Prostate gland (tissue), 2 donors: ENCODE measurements at regions not wholly inside any gene's neighbourhood (a gene's known extent, or its start where the extent isn't known, plus 50 kb on each side); places are given as distances from the start of the nearest gene placed in this dataset.

Experiments
- DNase-seq: peaks from one replicate; pipeline ENCODE4 v3.0.0-alpha.2; 2019; ENCODE audit warnings: low spot score
- H3K27ac ChIP-seq, 2 donors: fragments of 200-600 bp; sonication (generic); 2 replicates each; pipeline ENCODE4 v1.5.1; 2017 to 2019
- H3K27me3 ChIP-seq: fragments of 200-600 bp; sonication (generic); replicated peaks from 2 replicates; pipeline ENCODE4 v1.5.1; 2019; ENCODE audit not compliant: insufficient read depth
- H3K36me3 ChIP-seq, 2 donors: fragments of 200-600 bp; sonication (generic); 1 replicate in 1 of 2; 2 replicates in 1 of 2; pipeline versions ENCODE4 v1.5.1 to v1.8.1; 2017 to 2019
- H3K4me1 ChIP-seq: fragments of 200-600 bp; sonication (generic); replicated peaks from 2 replicates; pipeline ENCODE4 v1.5.1; 2019
- H3K4me3 ChIP-seq, 2 donors: fragments of 200-600 bp; sonication (generic); 2 replicates each; pipeline ENCODE4 v1.5.1; 2017 to 2019
- H3K9me3 ChIP-seq: fragments of 200-600 bp; sonication (generic); 2 replicates; pipeline ENCODE4 v1.5.1; 2017
- POLR2A ChIP-seq: fragments of 450-650 bp; IDR thresholded peaks from one replicate; pipeline ENCODE4 v1.6.1; 2016; ENCODE audit warnings: antibody characterized with exemption, mild to moderate bottlenecking
- POLR2AphosphoS5 ChIP-seq: sonication (generic); formaldehyde crosslinking; IDR thresholded peaks from one replicate; pipeline ENCODE4 v1.6.1; 2017; ENCODE audit warnings: antibody characterized with exemption
- WGBS: methylation state at CpG from one replicate; pipeline ENCODE4 v1.1.5; 2018; 5-methylcytosine and 5-hydroxymethylcytosine counted together
- intact Hi-C: fragments of 100-400 bp; cut with DNase I; formaldehyde crosslinking; loops from one replicate; pipeline ENCODE4 v1.14.2; 2022
- TF ChIP-seq, protein P1 (sequence below), 4 experiments: fragments of 200-600 bp in 2 of 4; fragments of 450-650 bp in 2 of 4; sonication (generic) in 2 of 4; IDR thresholded peaks; 1 replicate in 3 of 4; 2 replicates in 1 of 4; pipeline ENCODE4 v1.5.1; 2016 to 2019; ENCODE audit warnings: antibody characterized with exemption in 4 of 4, mild to moderate bottlenecking in 2 of 4, moderate library complexity in 2 of 4

DNA sequence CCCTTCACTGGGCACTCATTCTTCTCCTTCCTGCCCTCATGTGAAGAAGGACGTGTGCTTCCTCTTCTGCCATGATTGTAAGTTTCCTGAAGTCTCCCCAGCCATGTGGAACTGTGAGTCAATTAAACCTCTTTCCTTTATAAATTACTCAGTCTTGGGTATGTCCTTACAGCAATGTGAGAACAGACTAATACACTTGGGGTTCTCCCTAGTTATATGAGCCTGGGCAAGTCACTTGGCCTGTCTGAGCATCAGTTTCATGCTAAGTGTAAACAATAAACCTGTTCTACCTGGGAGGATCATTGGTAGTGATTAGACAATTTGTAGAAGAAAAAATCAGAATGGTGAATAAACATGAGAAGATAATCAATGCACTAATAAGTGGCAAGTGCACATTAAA lies 162.2 kb upstream of the ARG1 start:
- intact Hi-C loops: no loop called here
- DNase-seq: no peak
- no peak overlapping the region for H3K4me3 ChIP-seq
- no peaks in the 10 kb centered on the region for H3K27me3 ChIP-seq
- no peaks in the 10 kb centered on the region for H3K9me3 ChIP-seq
- H3K36me3 ChIP-seq: no peaks in the 10 kb centered on the region
- WGBS: 64% methylated on average over 1 of the region's 1 CpG
- no peaks in the 10 kb centered on the region for H3K4me1 ChIP-seq
- no peak overlapping the region for H3K27ac ChIP-seq
- TF ChIP-seq, protein P1, sequence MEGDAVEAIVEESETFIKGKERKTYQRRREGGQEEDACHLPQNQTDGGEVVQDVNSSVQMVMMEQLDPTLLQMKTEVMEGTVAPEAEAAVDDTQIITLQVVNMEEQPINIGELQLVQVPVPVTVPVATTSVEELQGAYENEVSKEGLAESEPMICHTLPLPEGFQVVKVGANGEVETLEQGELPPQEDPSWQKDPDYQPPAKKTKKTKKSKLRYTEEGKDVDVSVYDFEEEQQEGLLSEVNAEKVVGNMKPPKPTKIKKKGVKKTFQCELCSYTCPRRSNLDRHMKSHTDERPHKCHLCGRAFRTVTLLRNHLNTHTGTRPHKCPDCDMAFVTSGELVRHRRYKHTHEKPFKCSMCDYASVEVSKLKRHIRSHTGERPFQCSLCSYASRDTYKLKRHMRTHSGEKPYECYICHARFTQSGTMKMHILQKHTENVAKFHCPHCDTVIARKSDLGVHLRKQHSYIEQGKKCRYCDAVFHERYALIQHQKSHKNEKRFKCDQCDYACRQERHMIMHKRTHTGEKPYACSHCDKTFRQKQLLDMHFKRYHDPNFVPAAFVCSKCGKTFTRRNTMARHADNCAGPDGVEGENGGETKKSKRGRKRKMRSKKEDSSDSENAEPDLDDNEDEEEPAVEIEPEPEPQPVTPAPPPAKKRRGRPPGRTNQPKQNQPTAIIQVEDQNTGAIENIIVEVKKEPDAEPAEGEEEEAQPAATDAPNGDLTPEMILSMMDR (IDR thresholded peaks at IDR 0.05): no peak
- TF ChIP-seq POLR2AphosphoS5: no peak
- no peak for TF ChIP-seq POLR2A

DNA sequence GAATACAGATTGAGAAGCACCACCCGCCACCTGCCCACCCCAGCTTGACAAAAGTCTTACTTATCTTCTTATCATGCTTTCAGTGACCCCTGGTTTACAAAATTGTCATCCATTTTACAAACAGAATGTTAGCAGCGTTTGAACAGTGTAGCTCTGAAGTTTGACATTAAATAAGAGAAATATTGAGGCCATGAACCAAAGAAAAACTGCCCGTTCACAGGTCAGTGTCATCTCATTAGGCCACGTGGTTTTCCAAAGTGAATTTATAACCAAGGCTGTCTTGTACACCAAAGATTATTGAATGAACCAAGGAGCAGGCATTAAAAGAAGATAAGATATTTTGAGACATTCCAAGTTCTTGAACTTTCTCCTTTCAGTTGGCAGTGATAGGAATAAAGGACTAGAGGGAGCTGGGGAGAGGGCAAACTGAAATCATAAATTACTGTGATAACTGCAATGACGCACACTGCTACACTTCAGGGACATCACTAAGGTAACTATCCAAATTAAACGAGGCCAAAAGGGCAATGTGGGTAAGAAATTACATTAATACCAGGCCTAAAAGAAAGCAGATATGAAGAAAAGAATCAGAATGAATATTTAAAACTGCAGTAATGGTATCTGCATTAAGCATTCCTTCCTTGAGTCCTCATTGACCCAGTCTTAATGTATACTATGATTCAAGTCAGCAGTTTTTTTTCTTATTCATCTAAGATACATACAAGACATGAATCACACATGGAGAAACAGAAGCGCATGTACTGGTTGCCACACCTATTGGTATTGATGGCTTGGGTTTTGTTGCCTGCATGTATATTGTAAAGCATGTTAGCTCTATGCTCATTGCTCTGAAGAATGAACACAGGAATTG lies 159.8 kb upstream of the ARG1 start:
- H3K4me3 ChIP-seq: no peak overlapping the region
- DNase-seq: no peak
- 76% methylated on average over 7 of the region's 7 CpGs for WGBS
- no peaks in the 10 kb centered on the region for H3K27me3 ChIP-seq
- no peaks in the 10 kb centered on the region for H3K36me3 ChIP-seq
- no peaks in the 10 kb centered on the region for H3K9me3 ChIP-seq
- TF ChIP-seq POLR2AphosphoS5 (no peak), POLR2A (no peak)
- TF ChIP-seq, protein P1 (IDR thresholded peaks at IDR 0.05): no peak
- intact Hi-C loops: no loop called here
- no peak overlapping the region for H3K27ac ChIP-seq
- no peaks in the 10 kb centered on the region for H3K4me1 ChIP-seq

DNA sequence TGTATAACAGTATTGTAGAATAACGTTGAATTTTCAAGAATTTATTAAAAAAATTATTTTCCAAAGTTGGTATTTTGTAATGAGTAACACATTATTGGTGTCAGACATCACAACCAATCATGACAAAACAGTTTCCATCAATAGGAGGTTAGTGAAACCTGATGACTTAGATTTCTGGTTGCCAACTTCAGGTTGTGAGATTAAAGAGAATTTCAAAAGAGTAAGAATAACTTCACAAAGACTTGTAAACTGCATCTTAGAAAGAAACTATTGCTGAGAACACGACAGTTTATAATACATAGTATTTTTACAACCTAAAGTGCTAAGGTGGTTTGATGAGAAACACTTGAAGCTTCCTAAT lies 159.2 kb upstream of the ARG1 start:
- DNase-seq: no peak
- Histone ChIP-seq H3K9me3 (no peaks in the 10 kb centered on the region), H3K4me3 (no peak overlapping the region), H3K27ac (no peak overlapping the region), H3K4me1 (no peaks in the 10 kb centered on the region), H3K36me3 (no peaks in the 10 kb centered on the region), H3K27me3 (no peaks in the 10 kb centered on the region)
- TF ChIP-seq, protein P1 (IDR thresholded peaks at IDR 0.05): no peak
- TF ChIP-seq POLR2A (no peak), POLR2AphosphoS5 (no peak)
- WGBS: 74% methylated on average over 2 of the region's 2 CpGs
- intact Hi-C loops: no loop called here

DNA sequence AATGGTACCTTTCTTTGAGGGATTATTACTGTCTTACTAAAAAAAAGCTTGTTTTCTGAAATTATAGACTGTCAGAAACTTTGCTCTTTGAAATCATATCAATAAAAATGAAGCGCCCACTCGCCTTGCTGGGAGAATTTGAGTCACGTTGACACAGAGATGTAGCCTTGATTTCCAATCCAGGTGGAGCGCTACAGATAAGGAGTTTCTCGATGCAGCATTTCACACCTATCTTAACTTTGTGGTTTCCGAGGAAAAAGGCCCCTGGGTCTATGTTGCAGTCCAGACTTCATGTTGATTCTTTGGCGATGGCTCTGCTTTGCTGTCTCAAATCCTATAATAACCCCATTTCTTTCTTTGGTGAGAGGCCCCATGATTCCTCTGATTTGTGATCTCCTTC lies 158.1 kb upstream of the ARG1 start:
- Histone ChIP-seq H3K27ac (no peak overlapping the region), H3K4me1 (no peaks in the 10 kb centered on the region), H3K36me3 (no peaks in the 10 kb centered on the region), H3K4me3 (no peak overlapping the region), H3K9me3 (no peaks in the 10 kb centered on the region), H3K27me3 (no peaks in the 10 kb centered on the region)
- TF ChIP-seq POLR2AphosphoS5 (no peak), POLR2A (no peak)
- TF ChIP-seq, protein P1 (IDR thresholded peaks at IDR 0.05): no peak
- intact Hi-C loops: no loop called here
- no peak for DNase-seq
- WGBS: 85% methylated on average over 7 of the region's 7 CpGs

DNA sequence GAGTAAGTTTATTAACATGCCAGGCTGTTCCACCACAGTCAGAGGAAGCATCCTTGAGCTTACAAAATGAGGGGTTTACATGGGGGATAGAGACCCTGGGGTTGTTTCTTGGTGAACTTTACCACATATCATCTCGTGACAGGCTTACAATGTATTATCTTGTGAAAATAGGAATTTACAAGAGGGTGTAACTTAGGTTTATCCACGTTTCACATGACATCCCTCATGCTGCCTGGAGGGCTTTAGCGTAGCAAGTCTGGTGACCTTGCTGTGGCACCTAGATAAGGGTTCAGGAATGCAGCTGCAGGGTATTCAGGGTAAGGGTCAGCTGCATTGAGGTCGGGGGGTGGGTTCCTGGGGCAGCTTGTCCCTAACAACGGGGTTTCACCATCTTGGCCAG lies 154.6 kb upstream of the ARG1 start:
- Histone ChIP-seq H3K36me3 (no peaks in the 10 kb centered on the region), H3K27ac (no peak overlapping the region), H3K4me1 (no peaks in the 10 kb centered on the region), H3K9me3 (no peaks in the 10 kb centered on the region), H3K27me3 (no peaks in the 10 kb centered on the region), H3K4me3 (no peak overlapping the region)
- TF ChIP-seq, protein P1 (IDR thresholded peaks at IDR 0.05): no peak
- no peak for TF ChIP-seq POLR2A
- TF ChIP-seq POLR2AphosphoS5: no peak
- intact Hi-C loops: no loop called here
- no peak for DNase-seq
- WGBS: 55% methylated on average over 5 of the region's 5 CpGs
